Fibroblast of the aortic adventitia (primary cell): ENCODE measurements at regions not wholly inside any gene's neighbourhood (a gene's known extent, or its start where the extent isn't known, plus 50 kb on each side); places are given as distances from the start of the nearest gene placed in this dataset.

Source experiments
- DNase-seq: peaks from one replicate; pipeline ENCODE4 v3.0.0-alpha.2; 2010; ENCODE audit warnings: low read depth
- H3K4me3 ChIP-seq: 2 replicates; pipeline ENCODE4 v1.5.1; 2011; ENCODE audit warnings: low read depth, mild to moderate bottlenecking, control low read depth, low read length, moderate library complexity
- TF ChIP-seq, protein P1 (sequence below): IDR thresholded peaks from 2 replicates; pipeline ENCODE4 v1.5.1; 2011; ENCODE audit warnings: mild to moderate bottlenecking, low read length, control low read depth, inconsistent platforms; ENCODE audit not compliant: insufficient read depth

DNA sequence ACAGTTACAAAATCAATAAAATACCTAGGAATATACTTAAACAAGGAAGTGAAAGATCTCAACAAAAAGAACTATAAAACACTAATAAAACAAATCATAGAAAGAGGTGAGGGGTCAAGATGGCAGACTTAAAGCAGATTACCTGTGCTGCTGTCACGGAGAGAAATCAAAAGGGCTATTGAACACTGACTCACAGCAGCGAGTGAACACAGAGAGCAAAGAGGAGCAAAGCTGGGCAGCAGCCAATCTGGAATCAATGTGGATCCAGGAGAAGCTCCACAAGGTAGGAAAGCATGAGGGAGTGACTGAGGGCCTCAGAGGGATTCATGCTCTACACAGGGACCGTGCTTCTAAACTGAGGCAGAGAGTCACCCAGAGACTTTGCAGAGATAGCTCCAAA lies 562.0 kb upstream of the SEMA3D start:
- TF ChIP-seq, protein P1, sequence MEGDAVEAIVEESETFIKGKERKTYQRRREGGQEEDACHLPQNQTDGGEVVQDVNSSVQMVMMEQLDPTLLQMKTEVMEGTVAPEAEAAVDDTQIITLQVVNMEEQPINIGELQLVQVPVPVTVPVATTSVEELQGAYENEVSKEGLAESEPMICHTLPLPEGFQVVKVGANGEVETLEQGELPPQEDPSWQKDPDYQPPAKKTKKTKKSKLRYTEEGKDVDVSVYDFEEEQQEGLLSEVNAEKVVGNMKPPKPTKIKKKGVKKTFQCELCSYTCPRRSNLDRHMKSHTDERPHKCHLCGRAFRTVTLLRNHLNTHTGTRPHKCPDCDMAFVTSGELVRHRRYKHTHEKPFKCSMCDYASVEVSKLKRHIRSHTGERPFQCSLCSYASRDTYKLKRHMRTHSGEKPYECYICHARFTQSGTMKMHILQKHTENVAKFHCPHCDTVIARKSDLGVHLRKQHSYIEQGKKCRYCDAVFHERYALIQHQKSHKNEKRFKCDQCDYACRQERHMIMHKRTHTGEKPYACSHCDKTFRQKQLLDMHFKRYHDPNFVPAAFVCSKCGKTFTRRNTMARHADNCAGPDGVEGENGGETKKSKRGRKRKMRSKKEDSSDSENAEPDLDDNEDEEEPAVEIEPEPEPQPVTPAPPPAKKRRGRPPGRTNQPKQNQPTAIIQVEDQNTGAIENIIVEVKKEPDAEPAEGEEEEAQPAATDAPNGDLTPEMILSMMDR: no peak
- no peak for DNase-seq
- H3K4me3 ChIP-seq: no peak overlapping the region

- TF ChIP-seq, protein P1: no peak
- no peak overlapping the region for H3K4me3 ChIP-seq
- no peak for DNase-seq
These were observed 550.6 kb upstream of the SEMA3D start for GRCh38 chr7:85737426-85737825.

GRCh38 chr7:85736085-85736484 lies 549.2 kb upstream of the SEMA3D start:
- TF ChIP-seq, protein P1: no peak
- no peak overlapping the region for H3K4me3 ChIP-seq
- no peak for DNase-seq

GRCh38 chr7:85734823-85735222 lies 548.0 kb upstream of the SEMA3D start:
- H3K4me3 ChIP-seq: no peak overlapping the region
- TF ChIP-seq, protein P1: no peak
- no peak for DNase-seq

GRCh38 chr7:85733169-85733915 lies 546.5 kb upstream of the SEMA3D start:
- TF ChIP-seq, protein P1: no peak
- H3K4me3 ChIP-seq: no peak overlapping the region
- peak; percentile 30 for DNase-seq

GRCh38 chr7:85730012-85730411 lies 543.2 kb upstream of the SEMA3D start:
- TF ChIP-seq, protein P1: no peak
- DNase-seq: peak; percentile 43
- no peak overlapping the region for H3K4me3 ChIP-seq

DNA sequence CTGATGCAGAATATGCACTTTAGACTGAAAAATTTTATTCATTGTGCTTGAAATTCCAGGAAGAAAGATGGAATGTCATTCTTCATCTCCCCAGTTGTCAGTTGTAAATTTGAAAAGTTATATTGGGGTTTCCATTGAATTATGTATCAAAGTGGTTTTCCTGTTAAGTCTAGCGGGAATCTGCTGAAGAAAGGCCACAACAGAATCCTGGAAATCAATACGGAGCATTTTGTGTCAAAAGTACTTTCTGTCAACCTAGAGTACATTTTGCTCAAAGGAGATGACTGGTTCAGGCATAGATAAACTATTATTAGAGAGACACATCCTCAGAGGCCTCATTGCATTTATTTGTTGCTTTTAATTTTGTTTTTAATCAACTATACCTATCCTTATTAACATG lies 538.2 kb upstream of the SEMA3D start:
- no peak for DNase-seq
- TF ChIP-seq, protein P1: no peak
- no peak overlapping the region for H3K4me3 ChIP-seq
